DND-41 (cell line): ENCODE measurements at regions not wholly inside any gene's neighbourhood (a gene's known extent, or its start where the extent isn't known, plus 50 kb on each side); places are given as distances from the start of the nearest gene placed in this dataset.

Experiments used
- EZH2 ChIP-seq: IDR thresholded peaks from 3 replicates; pipeline ENCODE4 v1.6.1; 2012; ENCODE audit warnings: borderline replicate concordance, low read depth, mild to moderate bottlenecking, moderate library complexity, low read length, inconsistent platforms; ENCODE audit not compliant: severe bottlenecking
- TF ChIP-seq, protein P1 (sequence below): IDR thresholded peaks from 2 replicates; pipeline ENCODE4 v1.5.1; 2012; ENCODE audit warnings: borderline replicate concordance, low read length, moderate library complexity, mild to moderate bottlenecking; ENCODE audit not compliant: poor library complexity, severe bottlenecking; ENCODE audit errors: extremely low read depth

DNA sequence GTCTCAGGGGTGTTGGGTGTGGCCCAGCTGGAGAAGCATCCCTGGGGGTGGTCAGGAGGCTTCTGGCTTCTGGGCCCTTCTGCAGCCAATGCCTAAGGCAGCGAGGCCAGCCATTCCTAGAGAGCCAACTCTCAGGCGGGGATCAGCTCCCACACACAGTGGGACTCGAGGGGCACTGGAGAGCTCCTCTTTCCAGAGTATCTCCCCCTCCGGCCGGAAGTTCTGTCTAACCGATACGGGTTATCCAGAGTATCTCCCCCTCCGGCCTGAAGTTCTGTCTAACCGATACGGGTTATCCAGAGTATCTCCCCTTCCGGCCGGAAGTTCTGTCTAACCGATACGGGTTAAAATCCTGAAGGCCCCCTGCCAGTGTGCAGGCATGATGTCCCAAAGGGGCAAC, 71.2 kb upstream of the B3GAT1 start:
- TF ChIP-seq EZH2: no peak
- TF ChIP-seq, protein P1, sequence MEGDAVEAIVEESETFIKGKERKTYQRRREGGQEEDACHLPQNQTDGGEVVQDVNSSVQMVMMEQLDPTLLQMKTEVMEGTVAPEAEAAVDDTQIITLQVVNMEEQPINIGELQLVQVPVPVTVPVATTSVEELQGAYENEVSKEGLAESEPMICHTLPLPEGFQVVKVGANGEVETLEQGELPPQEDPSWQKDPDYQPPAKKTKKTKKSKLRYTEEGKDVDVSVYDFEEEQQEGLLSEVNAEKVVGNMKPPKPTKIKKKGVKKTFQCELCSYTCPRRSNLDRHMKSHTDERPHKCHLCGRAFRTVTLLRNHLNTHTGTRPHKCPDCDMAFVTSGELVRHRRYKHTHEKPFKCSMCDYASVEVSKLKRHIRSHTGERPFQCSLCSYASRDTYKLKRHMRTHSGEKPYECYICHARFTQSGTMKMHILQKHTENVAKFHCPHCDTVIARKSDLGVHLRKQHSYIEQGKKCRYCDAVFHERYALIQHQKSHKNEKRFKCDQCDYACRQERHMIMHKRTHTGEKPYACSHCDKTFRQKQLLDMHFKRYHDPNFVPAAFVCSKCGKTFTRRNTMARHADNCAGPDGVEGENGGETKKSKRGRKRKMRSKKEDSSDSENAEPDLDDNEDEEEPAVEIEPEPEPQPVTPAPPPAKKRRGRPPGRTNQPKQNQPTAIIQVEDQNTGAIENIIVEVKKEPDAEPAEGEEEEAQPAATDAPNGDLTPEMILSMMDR: no peak
